ENCODE measurements at regions not wholly inside any gene's neighbourhood (a gene's known extent, or its start where the extent isn't known, plus 50 kb on each side); places are given as distances from the start of the nearest gene placed in this dataset.
"Not testable (repeated sequence)": the region's sequence is repeated elsewhere in the genome, so short reads cannot be mapped to it uniquely, and the experiment has no call there.

DNA sequence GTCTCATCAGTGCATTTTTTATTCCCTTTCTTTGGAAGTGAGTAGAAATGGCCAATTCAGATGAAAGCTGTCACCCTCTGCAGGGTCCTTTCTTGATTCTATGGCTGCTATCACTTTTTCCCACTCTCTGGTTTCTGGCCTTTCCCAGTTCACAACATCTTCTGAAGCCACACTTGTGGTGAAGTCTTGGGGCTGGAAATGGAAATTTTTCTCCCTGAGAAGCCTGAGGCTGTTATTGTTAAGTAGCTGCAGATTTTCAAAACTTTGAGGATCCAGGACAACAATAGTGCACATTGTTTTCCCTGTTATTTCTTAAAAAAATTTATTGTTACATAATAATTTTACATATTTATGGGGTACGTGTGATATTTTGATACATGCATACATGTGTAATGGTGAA lies 250.3 kb upstream of the RASGRP1 start:
- no peak for DNase-seq (ENCODE audit: low spot score)

DNA sequence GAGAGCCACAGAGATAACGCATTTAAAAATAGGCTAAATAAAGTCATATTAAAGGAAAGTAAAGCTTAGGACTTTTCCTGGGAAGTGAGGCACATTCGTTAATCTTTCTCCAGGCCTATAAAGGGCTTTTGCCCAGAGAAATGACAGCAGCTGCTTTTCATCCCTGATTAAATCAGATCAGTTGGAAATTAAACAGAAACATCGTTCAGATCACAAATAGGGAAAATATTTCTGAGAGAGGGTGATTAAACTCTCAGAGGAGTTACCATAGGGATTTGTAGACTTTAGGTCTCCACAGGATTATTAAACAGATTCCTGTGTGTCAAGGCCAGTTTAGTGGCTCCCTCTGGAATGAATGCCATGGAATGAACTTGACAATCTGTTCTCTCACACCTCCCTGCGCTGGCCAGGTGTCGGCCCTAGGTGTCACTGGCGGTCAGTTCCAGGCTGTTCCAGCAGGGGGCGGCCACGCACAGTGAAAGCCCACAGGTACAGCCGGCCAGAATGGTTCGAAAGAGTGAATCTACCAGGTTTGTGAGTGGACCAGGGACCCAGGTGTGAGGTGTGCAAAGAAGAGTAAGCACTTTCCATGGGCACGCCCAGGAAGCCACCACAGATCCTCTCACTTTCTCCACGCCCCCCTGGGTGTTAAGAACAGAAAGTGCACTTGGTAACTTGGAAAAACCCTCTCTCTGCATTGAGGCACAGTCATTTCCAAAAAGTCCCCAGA lies 253.0 kb upstream of the RASGRP1 start:
- peak; percentile 79 for DNase-seq (ENCODE audit: low spot score)

DNA sequence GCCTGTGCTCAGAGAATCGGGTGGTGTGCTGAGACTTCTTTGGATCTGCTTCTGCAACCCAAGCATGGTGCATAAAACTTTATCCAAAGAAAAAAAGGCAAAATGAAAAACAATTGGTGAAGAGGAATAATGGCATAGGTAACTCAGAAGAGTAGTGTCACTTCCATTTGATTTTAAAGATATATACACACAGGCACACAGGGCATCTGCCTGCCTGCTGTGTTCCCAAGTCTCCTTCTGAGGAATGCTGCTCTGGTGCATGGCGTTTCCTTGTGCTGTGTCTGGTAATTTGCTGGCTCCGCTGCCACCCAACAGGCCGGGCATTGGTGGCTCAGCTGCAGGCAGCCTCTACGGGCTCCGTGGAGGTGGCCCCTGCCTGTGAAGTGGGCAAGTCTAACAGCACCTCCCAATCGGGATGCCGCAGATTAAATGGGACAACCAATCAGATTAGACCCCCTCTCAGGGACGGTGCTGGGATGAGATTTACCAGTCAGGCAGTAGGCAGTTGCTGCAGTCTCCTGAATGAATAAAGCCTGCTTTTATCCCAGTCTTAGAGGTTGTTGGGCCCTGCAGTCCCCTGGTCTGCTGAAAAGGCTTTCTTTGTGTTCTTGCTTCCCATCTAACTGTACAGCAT lies 253.7 kb upstream of the RASGRP1 start:
- DNase-seq (ENCODE audit: low spot score), result no peak

DNA sequence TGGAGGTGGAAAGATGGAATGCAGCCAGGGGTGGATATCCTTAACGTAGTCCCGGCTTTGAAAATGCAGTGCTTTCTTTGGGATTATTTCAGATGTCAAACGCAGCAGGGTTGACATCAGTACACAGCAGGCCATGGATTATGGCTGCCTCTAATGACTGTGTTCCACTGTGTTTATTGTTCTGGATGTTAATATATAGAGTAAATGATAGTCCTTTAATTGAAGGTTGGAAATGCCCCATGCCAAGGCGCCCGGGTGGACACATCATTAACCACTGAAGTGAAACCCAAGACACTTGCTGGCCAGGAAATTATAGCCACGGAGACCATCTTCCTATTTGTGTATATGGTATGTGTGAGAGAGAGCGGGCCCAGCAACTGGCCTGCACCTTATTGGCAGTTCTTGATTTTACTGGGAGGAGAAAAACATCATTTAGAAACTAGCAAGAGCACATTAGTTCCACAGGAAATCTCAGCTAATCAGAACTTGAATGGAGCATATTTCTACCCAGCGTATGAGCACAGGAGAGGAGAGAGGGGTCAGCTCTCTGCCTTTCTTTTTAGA lies 254.9 kb upstream of the RASGRP1 start:
- DNase-seq (ENCODE audit: low spot score), result no peak

DNA sequence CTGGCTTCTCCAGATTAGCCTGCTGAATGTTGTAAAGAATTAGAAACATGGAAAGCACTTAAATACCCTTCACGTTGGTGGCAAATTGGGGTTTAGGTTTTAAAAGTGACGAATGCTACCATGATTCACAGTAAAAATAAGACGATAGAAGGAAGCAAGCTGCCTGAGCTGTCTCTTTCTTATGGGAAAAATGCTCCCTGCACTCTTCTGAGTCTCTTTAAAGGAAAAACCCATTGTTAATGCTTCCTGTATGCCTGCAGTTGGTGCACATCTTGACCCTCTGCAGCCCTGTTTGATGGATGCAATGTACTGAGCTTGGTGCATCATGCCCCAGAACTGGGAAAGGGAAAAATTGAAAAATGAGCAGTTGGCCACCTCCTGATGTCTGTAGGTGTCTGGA lies 258.6 kb upstream of the RASGRP1 start:
- DNase-seq (ENCODE audit: low spot score), result no peak

DNA sequence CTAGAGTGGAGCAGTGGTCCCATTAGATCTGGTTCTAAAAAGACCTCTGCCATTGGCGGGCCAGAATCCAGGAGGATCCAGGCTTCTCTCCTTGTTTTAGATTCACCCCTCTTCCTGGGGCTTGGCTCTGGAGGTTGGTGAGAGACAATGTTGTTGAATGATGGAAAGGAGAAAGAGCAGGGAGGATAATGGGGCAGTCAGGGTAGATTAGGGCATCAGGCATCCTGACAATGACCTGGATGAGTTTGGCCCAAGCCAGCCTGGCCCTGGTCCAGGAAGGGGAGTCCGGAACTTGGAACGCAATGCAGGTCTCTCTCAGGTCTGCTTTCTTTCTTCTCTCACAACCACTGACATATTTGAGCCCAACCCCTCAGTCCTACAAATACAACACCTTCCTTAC lies 260.1 kb upstream of the RASGRP1 start:
- no peak for DNase-seq (ENCODE audit: low spot score)

DNA sequence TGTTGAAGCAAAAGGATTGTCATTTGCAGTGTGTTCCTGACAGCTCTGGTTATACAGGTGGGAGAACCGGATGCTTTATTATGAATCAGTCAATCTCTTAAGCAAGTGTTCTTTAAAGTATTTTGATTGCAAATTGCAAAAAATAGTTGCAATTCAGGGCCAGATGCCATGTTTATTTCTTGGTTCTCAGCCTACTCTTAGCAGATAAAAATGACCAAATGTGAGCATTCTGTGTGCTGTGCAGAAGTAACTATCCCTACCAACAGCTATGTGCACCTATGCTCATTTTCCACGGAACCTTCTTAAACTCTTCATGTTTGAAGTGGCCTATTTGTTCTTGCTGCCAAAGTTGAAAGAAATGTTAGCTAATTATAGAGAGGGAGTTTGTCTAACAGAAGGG lies 262.3 kb upstream of the RASGRP1 start:
- no peak for DNase-seq (ENCODE audit: low spot score)

DNA sequence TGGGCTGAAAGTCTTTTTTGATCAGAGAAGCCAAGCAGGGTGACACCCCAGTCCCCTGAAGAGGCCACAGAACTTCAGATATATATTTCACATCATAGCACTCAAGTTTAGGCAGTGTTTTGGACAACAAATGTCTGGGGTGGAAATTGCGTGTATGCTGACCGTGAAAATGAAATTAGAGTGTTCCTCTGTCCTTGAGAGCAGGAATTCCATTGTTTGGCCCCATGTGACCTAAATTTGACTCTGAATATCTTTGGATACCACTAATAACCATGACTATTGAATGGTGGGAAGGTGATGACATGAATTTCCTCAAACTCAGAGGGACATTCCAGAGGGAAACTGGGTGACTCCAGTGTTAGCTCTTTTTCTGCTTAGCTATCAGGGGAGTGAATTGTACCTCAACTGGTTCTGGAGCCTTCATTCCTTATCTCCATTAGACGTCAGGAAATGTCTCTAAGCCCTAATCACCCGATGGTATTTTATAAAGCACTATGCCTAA lies 263.5 kb upstream of the RASGRP1 start:
- no peak for DNase-seq (ENCODE audit: low spot score)

DNA sequence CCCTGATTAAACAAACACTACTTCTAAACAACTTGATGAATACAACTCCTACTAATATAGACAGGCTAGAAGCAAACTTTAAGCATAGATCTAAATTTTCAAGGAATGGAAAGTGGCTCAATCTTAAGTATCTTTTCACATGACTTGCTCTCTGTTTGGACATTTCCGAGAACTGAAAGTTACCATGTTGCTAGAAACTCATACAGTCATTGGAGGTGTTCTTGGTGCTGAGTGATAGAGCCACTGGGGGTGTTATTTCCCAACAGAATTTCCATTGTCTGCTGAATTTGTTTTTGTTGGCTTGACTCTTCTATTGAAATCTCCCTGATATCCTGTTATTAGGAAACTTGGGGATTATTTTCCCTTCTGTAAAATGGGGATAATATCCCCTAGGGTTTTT lies 264.5 kb upstream of the RASGRP1 start:
- no peak for DNase-seq (ENCODE audit: low spot score)

DNA sequence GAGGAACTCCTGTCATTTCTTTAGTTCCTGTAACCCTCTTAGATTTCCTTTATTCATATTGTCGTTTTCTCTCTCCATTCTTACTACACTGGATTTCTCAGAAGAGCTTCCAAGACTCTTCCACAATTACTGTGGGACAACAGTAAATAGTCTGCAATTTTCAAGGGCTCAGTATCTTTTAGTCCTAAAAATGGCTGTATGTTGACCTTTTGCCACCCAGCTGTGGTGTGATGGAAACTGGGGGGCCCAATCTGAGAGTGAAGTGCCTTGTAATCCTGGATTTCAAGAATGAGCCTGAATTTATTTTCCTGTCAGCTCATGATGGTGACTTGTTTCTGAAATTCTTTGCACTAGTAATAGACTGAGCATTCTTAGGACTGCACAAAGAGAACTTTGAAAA lies 277.6 kb upstream of the RASGRP1 start:
- DNase-seq (ENCODE audit: low spot score), result no peak

DNA sequence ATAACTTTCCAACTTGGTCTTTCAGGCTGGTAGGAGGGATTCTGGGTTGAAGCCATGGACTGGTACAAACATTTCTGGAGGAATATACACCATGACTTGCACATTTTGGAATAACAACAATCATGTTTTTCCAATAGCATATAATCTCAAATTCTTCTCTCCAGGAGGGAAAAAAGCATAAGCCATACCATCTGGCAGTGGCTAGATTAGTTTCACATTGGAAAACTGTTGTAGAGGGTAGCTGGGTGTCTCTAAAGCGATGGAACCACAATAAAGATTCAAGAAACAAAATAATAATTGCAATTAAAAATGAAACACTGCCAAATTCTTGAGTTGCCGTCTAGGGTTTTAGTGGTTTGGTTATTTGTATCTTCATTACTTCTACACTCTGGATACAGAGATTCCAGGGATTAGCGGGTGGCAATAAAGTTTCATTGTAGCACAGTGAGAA lies 278.5 kb upstream of the RASGRP1 start:
- no peak for DNase-seq (ENCODE audit: low spot score)

DNA sequence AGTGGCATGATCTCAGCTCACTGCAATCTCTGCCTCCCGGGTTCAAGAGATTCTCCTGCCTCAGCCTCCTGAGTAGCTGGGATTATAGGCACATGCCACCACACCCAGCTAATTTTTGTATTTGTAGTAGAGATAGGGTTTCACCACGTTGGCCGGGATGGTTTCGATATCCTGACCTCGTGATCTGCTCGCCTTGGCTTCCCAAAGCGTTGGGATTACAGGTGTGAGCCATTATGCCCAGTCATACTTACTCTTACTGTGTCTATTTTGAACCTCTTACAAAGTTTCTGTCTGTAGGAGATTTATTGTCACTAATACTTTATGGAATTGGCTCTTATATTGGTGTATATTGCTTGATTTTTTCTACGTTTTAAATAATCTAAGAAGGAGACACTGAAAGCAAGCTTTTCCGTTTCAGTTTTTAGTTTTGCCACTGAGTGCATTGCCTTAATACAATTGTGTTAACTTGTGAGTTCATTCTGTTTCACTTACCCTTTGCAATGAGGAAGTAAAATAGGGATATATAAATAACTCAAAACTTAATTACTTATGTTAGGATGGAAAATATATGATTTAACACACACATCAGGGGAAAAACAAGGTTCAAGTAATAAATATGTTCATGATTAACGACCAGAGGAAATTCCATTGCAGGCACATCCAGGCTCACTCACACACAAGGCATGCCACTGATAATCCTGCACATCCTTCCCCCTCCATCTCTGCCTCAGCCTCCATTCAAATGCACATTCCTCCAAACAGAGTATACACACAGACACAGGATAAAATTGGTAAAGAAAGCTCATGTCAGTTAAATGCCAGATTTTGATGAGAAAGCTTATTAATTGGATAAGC lies 279.3 kb upstream of the RASGRP1 start:
- DNase-seq (ENCODE audit: low spot score), result no peak

DNA sequence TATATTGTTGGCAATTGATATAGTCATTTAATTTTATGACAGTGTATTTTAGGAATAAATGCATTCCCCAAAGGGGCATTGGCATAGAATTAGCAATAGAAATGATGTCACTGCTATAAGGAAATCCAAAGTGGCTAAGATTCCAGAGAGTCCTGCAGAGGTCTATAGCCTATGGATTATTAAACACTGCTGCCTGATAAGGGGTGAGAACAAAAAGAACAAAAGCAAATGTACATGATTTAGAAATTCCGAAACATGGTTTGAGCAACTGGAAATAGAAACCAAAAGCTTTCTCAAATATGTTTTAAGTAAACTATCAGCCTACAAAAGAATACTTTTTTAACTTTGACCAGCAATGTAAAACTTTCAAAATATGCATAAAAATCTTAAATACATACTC lies 280.1 kb upstream of the RASGRP1 start:
- no peak for DNase-seq (ENCODE audit: low spot score)

DNA sequence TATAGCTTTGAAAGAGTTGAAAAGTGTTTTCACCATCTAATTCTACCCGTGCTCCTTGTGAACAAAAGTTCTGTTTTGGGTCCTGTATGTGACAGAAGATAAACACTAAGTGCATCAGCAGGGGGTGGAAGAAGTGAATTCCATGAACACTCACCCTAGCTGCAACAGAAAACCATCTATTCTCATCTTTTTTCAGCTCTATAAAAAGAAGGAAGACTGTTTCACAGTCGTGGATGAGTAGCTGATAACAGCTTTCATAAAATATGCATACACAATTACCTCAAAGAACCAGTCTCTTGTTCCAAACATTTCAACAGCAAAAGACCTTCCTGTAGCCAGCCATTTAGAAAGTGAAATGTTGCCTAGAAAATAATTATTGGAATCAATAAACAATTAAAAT lies 281.7 kb upstream of the RASGRP1 start:
- no peak for DNase-seq (ENCODE audit: low spot score)

DNA sequence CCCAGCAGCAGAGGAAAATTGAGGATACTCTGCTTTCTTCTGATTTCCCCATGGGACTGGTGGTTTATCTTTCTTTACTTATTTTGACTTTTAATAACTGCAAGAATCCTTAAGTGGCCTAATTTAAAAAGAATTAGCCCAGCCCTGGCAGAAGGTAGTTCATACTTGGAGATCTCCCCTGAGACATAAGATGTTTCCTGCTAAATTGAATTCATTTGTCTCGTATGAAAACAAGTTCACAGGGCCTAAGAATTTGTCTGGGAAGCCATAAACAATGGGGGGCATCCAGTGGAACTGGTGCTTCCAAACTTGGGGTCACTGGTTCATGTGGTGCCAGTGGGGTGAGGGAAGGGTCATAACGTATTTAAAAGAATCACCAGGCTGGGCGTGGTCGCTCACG lies 283.1 kb upstream of the RASGRP1 start:
- DNase-seq (ENCODE audit: low spot score), result no peak

DNA sequence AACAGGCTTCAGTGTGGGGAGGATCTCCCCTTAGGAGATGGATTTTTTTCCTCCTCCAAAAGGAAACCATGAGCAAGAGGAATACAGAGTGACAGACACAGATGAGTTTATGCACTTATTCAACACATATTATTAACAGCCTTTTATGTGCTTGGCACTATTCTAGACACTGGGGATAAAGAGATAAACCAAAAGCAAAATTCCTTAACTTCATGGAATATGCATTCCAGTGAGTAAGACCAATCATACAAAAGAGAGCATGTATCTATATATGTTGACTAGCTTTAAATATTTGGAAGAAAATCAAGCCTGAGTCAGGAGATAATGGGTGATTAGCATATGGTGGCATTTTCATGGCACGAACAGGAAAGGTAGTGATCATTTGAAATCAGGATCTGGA lies 284.4 kb upstream of the RASGRP1 start:
- no peak for DNase-seq (ENCODE audit: low spot score)

DNA sequence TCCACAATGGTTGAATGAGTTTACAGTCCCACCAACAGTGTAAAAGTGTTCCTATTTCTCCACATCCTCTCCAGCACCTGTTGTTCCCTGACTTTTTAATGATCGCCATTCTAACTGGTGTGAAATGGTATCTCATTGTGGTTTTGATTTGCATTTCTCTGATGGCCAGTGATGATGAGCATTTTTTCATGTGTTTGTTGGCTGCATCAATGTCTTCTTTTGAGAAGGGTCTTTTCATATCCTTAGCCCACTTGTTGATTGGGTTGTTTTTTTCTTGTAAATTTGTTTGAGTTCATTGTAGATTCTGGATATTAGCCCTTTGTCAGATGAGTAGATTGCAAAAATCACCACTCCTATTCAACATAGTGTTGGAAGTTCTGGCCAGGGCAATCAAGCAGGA lies 287.6 kb upstream of the RASGRP1 start:
- not testable (repeated sequence) for DNase-seq (ENCODE audit: low spot score)

DNA sequence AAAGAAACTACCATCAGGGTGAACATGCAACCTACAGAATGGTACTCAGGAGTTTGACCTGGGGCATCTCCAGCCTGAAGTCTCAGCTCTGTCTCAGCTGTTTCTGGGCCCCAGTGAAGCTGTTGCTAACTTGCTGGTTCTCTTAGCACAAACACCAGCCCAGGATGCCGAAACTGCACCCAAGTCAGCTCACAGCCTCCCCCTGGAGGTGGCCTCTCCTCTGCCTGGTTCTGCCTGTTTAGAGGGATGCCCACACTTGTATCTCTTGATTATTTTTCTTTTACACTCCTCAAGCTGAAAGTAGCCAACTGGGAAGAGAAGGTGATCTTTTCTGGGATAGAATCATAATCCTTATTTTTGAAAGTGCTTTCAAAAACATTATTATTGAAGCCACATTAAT lies 289.0 kb upstream of the RASGRP1 start:
- peak; percentile 15 for DNase-seq (ENCODE audit: low spot score)

DNA sequence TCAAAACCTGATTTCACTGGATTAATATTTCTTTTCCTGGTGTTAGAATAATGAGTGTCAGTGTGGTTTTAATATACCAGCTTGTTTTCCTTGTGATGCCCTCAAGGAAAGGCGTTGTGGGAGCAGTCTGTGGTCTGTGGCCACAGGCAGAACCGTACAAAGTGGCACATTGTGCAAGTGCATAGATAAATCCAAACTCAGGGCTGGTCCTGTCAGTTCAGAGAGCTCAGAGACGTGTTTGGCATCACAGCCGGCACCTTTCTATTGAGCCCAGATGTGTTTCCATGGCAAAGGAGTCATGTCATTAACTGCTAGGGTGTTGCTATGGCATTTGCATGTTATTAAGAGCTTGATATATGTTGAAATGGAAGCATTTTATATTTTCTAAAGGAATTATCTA lies 289.9 kb upstream of the RASGRP1 start:
- DNase-seq (ENCODE audit: low spot score), result no peak

DNA sequence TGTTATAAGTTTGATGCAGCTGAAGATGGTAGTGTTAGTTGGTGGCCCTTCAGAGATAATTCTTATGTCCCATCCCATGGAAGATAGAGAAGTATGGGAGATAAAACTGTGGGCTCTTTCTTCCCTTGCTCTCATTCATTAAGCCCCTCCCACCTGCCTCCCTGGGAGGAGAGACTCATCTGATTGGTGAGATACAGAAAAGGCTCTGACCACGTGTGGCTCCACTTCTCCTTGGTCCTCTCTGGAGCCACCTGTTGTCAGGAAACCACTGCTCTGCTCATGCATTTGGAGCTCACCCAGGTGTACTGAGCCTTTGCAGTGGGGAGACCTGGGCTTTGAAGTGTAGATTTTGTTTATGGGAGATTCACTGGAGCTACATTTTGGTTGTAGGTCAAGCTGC lies 293.2 kb upstream of the RASGRP1 start:
- DNase-seq (ENCODE audit: low spot score), result no peak

DNA sequence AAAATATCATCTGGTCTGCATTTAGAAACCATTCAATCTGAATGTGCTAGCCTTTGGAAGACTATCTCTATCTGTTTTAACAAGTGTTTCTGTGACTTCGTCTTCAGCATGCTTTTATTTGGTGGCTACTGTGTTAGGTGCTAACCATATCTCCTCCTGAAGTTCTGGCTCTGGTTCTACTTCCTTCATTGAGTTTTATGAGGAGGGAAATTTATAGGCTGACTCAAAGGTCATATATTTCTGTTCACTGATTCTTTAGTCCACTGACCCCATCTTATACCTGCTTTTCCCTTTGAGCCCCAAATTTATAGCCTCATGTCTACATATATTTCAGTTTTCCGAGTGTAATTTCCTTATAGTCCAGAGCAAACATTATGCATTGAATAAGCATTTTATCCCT lies 295.0 kb upstream of the RASGRP1 start:
- no peak for DNase-seq (ENCODE audit: low spot score)

DNA sequence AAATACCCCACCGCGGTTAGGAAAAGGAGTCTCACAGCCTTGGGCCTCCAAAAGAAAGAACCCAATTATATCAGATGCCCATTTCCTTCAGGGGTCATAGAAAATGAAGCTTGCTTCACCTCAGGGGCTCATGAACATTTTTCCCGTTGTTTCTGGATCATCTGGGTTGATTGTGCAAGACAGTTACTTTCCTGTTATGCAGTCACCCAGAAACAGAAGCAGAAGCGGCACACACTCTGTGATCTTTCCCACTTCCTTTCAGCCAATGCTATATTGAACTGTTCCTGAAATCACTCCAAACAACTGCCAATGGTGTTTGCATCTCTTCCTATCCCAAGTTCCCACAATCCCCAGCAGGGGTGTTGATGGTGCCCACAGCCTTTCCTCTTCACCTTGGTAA lies 295.6 kb upstream of the RASGRP1 start:
- no peak for DNase-seq (ENCODE audit: low spot score)

DNA sequence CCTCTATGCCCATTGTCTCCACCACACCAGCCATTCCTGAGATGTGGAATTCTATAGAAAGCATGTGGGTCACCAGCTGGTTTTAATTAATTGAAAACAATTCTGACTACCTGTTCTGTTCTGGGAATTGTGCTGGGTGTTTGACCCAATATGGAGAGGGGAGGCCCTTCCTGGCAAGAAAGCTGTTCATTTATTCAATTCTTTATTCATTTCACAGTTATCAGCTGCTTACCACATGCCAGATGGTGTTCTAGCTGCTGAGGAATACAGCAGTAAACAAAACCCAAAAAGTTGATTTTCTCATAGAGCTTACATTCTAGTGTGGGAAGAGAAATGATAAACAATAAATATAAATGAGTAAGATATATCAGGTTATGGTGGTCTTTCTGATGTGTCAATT lies 296.1 kb upstream of the RASGRP1 start:
- no peak for DNase-seq (ENCODE audit: low spot score)
